Subcutaneous abdominal adipose tissue (tissue), 5 donors: ENCODE measurements at regions not wholly inside any gene's neighbourhood (a gene's known extent, or its start where the extent isn't known, plus 50 kb on each side); places are given as distances from the start of the nearest gene placed in this dataset.
"Not testable (repeated sequence)": the region's sequence is repeated elsewhere in the genome, so short reads cannot be mapped to it uniquely, and the experiment has no call there.

Source experiments
- H3K27ac ChIP-seq: one replicate; pipeline ENCODE4 v1.7.0; 2013; ENCODE audit warnings: low read depth, mild to moderate bottlenecking, inconsistent platforms, low read length, moderate library complexity
- H3K27me3 ChIP-seq, 5 donors: one replicate each; pipeline ENCODE4 v1.7.0; 2013; ENCODE audit warnings: low read length in 5 of 5, inconsistent platforms in 1 of 5; ENCODE audit not compliant: control insufficient read depth in 5 of 5, insufficient read depth in 4 of 5
- H3K36me3 ChIP-seq, 5 donors: one replicate each; pipeline ENCODE4 v1.7.0; 2013; ENCODE audit warnings: low read length in 5 of 5; ENCODE audit not compliant: control insufficient read depth in 5 of 5, insufficient read depth in 5 of 5
- H3K4me1 ChIP-seq, 5 donors: one replicate each; pipeline ENCODE4 v1.7.0; 2013; ENCODE audit warnings: low read length in 5 of 5, mild to moderate bottlenecking in 3 of 5, moderate library complexity in 1 of 5; ENCODE audit not compliant: control insufficient read depth in 5 of 5, insufficient read depth in 5 of 5
- H3K4me3 ChIP-seq, 5 donors: one replicate each; pipeline ENCODE4 v1.7.0; 2013; ENCODE audit warnings: low read length in 5 of 5, low read depth in 1 of 5
- H3K9ac ChIP-seq, 5 donors: one replicate each; pipeline ENCODE4 v1.7.0; 2013; ENCODE audit warnings: low read length in 5 of 5, mild to moderate bottlenecking in 4 of 5, moderate library complexity in 3 of 5
- H3K9me3 ChIP-seq, 5 donors: one replicate each; pipeline ENCODE4 v1.7.0; 2013; ENCODE audit warnings: low read length in 5 of 5; ENCODE audit not compliant: control insufficient read depth in 5 of 5
- donor health status: healthy.
- donor health status: healthy.
- donor health status: healthy.
- donor health status: healthy.
- donor health status: healthy.

GRCh38 chr6:112401083-112401482 lies 54.0 kb downstream of the RFPL4B start:
- H3K27me3 ChIP-seq: no peaks in the 10 kb centered on the region
- peaks cover 0 to 8% (median 7%) of the 10 kb centered on the region in 5 donors for H3K9me3 ChIP-seq
- no peak overlapping the region for H3K9ac ChIP-seq

GRCh38 chr6:112407101-112407590 lies 60.0 kb downstream of the RFPL4B start:
- Histone ChIP-seq H3K9ac (no peak overlapping the region), H3K27ac (no peak overlapping the region), H3K9me3 (no peaks in the 10 kb centered on the region), H3K36me3 (no peaks in the 10 kb centered on the region), H3K4me1 (peaks cover 0 to 5% (median 0%) of the 10 kb centered on the region in 5 donors), H3K4me3 (no peak overlapping the region), H3K27me3 (peaks cover 0 to under 1% (median 0%) of the 10 kb centered on the region in 5 donors)

More at GRCh38 chr6:112401083-112401482, 54.0 kb downstream of the RFPL4B start:
- Histone ChIP-seq H3K4me1 (no peaks in the 10 kb centered on the region), H3K27ac (no peak overlapping the region), H3K36me3 (no peaks in the 10 kb centered on the region), H3K4me3 (no peak overlapping the region)

- no peaks in the 10 kb centered on the region for H3K9me3 ChIP-seq
- H3K27ac ChIP-seq: no peak overlapping the region
- H3K4me3 ChIP-seq: no peak overlapping the region
- no peak overlapping the region for H3K9ac ChIP-seq
- H3K4me1 ChIP-seq: peaks cover 0 to 5% (median 0%) of the 10 kb centered on the region in 5 donors
- H3K36me3 ChIP-seq: no peaks in the 10 kb centered on the region
- peaks cover 0 to 3% (median 0%) of the 10 kb centered on the region in 5 donors for H3K27me3 ChIP-seq
These were observed 61.4 kb downstream of the RFPL4B start for GRCh38 chr6:112408522-112408921.

GRCh38 chr6:112409311-112409710 lies 62.2 kb downstream of the RFPL4B start:
- Histone ChIP-seq H3K36me3 (no peaks in the 10 kb centered on the region), H3K9me3 (no peaks in the 10 kb centered on the region), H3K4me1 (peaks cover 0 to 5% (median 0%) of the 10 kb centered on the region in 5 donors), H3K9ac (no peak overlapping the region), H3K27ac (no peak overlapping the region), H3K4me3 (no peak overlapping the region), H3K27me3 (peaks cover 0 to 3% (median 0%) of the 10 kb centered on the region in 5 donors)

- H3K27ac ChIP-seq: no peak overlapping the region
- peaks cover 0 to 3% (median 0%) of the 10 kb centered on the region in 5 donors for H3K27me3 ChIP-seq
- H3K36me3 ChIP-seq: no peaks in the 10 kb centered on the region
- H3K9ac ChIP-seq: no peak overlapping the region
- H3K9me3 ChIP-seq: peaks cover 0 to 2% (median 0%) of the 10 kb centered on the region in 5 donors
- no peak overlapping the region for H3K4me3 ChIP-seq
- H3K4me1 ChIP-seq: peaks cover 0 to 5% (median 0%) of the 10 kb centered on the region in 5 donors
These were observed 66.7 kb downstream of the RFPL4B start for GRCh38 chr6:112413780-112414179.

- H3K4me3 ChIP-seq: no peak overlapping the region
- H3K36me3 ChIP-seq: no peaks in the 10 kb centered on the region
- peaks cover 0 to 3% (median 0%) of the 10 kb centered on the region in 5 donors for H3K27me3 ChIP-seq
These were observed 68.2 kb downstream of the RFPL4B start for GRCh38 chr6:112415366-112415765.

GRCh38 chr6:112416866-112417265 lies 69.7 kb downstream of the RFPL4B start:
- Histone ChIP-seq H3K27ac (no peak overlapping the region), H3K9ac (no peak overlapping the region), H3K9me3 (peaks cover 0 to 2% (median 0%) of the 10 kb centered on the region in 5 donors)

More at GRCh38 chr6:112415366-112415765, 68.2 kb downstream of the RFPL4B start:
- H3K4me1 ChIP-seq: no peaks in the 10 kb centered on the region
- H3K9ac ChIP-seq: no peak overlapping the region
- H3K27ac ChIP-seq: no peak overlapping the region
- H3K9me3 ChIP-seq: peaks cover 0 to 2% (median 0%) of the 10 kb centered on the region in 5 donors

GRCh38 chr6:112427011-112427410 lies 79.9 kb downstream of the RFPL4B start:
- H3K9me3 ChIP-seq, H3K4me3 ChIP-seq, H3K9ac ChIP-seq, H3K36me3 ChIP-seq, H3K4me1 ChIP-seq, H3K27ac ChIP-seq, H3K27me3 ChIP-seq: not testable (repeated sequence)

More at GRCh38 chr6:112416866-112417265, 69.7 kb downstream of the RFPL4B start:
- Histone ChIP-seq H3K4me1 (no peaks in the 10 kb centered on the region), H3K36me3 (no peaks in the 10 kb centered on the region), H3K27me3 (peaks cover 0 to 3% (median 0%) of the 10 kb centered on the region in 5 donors), H3K4me3 (no peak overlapping the region)

GRCh38 chr6:112427499-112427898 lies 80.4 kb downstream of the RFPL4B start:
- H3K27ac ChIP-seq: no peak overlapping the region
- no peaks in the 10 kb centered on the region for H3K4me1 ChIP-seq
- H3K27me3 ChIP-seq: no peaks in the 10 kb centered on the region
- H3K9me3 ChIP-seq: peaks cover 0 to 2% (median 0%) of the 10 kb centered on the region in 5 donors
- H3K4me3 ChIP-seq: no peak overlapping the region
- H3K36me3 ChIP-seq: no peaks in the 10 kb centered on the region
- H3K9ac ChIP-seq: no peak overlapping the region

GRCh38 chr6:112428477-112428876 lies 81.3 kb downstream of the RFPL4B start:
- Histone ChIP-seq H3K9me3 (peaks cover 0 to 2% (median 0%) of the 10 kb centered on the region in 5 donors), H3K36me3 (no peaks in the 10 kb centered on the region), H3K27me3 (no peaks in the 10 kb centered on the region), H3K4me1 (no peaks in the 10 kb centered on the region), H3K4me3 (no peak overlapping the region), H3K27ac (no peak overlapping the region), H3K9ac (no peak overlapping the region)
